GM12875 (cell line): ENCODE measurements at regions not wholly inside any gene's neighbourhood (a gene's known extent, or its start where the extent isn't known, plus 50 kb on each side); places are given as distances from the start of the nearest gene placed in this dataset.

ENCODE experiments used
- H3K4me3 ChIP-seq: one replicate; pipeline ENCODE4 v1.5.1; 2011; ENCODE audit warnings: low read depth, low read length, control low read depth
- TF ChIP-seq, protein P1 (sequence below): IDR thresholded peaks from 2 replicates; pipeline ENCODE4 v1.5.1; 2011; ENCODE audit warnings: low read depth, mild to moderate bottlenecking, control low read depth, inconsistent platforms, low read length, moderate library complexity, borderline replicate concordance; ENCODE audit not compliant: insufficient read depth

DNA sequence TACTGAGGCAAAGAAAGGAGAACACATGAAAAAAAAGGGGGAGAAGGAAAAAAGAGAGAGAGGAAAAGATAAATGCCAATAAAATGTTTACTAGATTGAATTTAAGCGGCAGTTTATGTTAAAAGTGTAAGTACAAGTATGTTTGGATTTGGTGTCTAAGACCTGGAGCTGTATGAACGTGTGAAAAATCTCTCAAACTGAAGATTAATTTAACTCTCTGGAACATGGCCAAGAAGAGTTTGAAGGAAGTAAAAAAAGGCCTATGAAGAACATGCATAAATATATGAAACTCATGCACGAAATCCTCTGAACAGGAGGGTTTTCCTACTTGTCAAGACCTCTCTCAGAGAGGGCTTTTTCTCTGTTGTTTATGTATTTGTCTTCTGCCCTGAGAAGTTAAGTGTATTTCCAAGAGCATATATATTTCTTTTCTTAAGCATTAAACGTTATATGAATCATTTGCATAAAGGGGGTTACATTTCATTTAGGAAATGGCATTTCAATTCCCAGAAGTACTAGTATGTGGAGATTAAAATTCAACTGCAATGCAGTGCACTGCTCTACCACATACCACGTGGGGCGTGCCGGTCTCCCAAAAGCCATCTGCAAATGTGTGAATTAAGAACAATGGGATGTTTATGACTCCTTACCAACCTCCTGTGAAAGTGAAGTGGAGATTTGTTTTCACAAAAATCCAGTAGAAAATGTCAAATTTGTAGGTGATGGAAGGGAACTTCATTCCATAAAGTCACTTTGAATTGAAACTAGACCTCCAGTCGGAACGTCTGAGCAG lies 281.1 kb upstream of the TRIB2 start:
- no peak overlapping the region for H3K4me3 ChIP-seq
- TF ChIP-seq, protein P1, sequence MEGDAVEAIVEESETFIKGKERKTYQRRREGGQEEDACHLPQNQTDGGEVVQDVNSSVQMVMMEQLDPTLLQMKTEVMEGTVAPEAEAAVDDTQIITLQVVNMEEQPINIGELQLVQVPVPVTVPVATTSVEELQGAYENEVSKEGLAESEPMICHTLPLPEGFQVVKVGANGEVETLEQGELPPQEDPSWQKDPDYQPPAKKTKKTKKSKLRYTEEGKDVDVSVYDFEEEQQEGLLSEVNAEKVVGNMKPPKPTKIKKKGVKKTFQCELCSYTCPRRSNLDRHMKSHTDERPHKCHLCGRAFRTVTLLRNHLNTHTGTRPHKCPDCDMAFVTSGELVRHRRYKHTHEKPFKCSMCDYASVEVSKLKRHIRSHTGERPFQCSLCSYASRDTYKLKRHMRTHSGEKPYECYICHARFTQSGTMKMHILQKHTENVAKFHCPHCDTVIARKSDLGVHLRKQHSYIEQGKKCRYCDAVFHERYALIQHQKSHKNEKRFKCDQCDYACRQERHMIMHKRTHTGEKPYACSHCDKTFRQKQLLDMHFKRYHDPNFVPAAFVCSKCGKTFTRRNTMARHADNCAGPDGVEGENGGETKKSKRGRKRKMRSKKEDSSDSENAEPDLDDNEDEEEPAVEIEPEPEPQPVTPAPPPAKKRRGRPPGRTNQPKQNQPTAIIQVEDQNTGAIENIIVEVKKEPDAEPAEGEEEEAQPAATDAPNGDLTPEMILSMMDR = no peak

DNA sequence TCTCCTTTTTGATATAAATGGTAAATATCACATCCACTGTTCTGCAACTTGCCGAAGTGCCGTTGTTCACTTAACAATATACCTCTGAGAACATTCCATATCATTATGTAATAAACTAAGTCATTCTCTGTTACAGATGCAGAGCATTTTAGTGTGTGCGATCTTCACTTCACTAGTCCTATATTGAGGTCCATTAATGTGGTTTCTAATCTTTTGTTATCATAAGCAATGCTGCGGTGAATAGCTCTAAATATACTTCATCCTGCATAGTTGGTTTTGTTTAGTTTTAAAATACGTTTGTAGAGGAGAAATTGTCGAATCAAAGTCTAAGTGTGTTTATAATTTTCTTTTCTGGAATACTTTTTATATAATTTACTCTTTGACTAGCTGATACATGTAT lies 280.3 kb upstream of the TRIB2 start:
- TF ChIP-seq, protein P1 = no peak
- no peak overlapping the region for H3K4me3 ChIP-seq

DNA sequence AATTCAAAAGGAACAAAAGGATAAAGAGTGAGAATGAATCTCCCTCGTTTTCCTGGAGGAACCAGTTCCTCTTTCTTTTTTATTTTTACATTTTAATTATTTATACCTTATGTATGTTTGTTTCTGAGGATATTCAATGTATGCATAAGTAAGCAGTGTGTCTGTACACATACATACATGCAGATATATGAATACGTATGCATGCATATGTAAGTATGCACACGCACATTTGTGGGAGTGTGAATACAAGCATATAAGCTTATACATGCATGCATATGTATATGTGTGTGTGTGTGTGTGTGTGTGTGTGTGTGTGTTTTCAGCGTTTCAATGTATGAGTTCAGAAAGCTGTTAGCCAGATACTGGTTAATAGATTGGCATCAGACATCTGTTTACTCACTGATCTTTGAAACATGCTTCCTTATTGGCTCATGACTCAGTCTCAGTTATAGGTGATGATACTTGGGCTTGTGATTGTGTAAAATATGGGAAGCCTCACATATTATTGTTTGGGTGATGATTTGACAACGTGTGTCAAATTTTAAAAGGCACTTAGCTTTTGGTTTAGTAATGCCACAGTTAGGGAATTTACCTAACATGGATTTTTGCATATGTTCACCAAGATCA lies 279.7 kb upstream of the TRIB2 start:
- TF ChIP-seq, protein P1 = no peak
- no peak overlapping the region for H3K4me3 ChIP-seq

DNA sequence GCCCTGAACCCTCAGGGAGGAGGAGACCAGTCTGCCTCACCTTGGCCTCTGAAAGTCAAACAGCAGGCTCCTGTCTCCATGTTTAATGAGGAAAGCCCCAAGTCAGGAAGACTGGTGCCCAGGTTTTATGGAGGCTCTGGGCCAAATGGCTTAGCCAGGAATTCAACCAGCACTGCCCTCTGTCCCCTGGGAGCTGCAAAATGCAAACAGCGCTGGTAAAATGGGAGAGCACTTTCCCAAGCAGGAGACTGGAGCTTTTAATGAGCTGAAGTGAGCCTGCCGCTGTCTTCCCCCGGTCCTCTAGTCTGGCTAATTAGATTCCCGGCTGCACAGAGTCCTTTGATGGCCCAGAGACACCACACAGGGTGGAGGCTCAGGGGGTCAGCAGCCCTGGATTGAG lies 276.0 kb upstream of the TRIB2 start:
- no peak overlapping the region for H3K4me3 ChIP-seq
- TF ChIP-seq, protein P1 = no peak

DNA sequence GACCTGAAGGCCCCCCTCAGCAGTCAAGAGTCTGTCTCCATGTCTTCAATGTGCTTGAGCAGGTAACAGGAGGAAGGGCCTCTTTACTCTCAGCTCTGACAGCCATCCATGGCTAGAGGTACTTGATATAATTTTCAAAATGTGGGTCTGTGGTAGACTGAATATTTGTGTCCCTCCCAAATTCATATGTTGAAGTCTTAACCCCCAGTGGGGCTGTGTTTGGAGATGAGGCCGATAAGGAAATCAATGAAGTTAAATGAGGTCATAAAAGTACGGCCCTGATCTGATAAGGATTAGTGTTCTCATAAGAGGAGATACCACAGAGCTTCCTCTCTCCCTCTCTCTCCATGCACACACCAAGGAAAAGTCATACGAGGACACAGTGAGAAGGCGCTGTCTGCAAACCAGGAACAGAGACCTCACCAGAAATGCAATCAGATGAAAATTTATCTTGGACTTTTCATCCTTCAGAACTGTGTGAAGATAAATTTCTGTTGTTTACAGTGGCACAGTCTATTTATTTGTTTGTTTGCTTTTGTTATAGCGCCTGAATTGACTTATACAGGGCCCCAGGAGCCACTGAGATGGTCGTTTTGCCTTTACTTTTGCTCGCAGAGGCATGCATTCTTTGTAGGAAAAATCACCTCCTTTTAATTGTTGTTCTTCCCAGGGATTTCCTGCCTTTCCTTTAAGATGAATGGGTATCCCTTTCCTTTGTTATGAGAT lies 274.8 kb upstream of the TRIB2 start:
- no peak overlapping the region for H3K4me3 ChIP-seq

DNA sequence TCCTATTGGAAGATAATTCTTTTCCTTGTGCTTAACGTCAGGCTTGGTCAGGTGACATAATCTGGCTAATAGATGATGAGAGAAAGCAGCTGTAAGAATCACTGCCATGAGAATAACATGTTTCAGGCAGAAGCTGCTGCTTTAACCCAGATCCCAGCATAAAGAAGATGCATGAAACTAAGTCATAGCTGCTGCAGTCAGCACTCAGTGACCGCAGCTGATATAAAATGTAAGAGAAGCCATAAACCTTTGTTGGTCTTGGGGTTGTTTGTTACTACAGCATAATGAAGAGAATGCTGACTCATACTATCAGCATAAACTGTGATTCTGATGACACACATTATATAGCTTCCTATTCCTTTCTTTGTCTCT lies 274.3 kb upstream of the TRIB2 start:
- TF ChIP-seq, protein P1 = no peak
- H3K4me3 ChIP-seq = no peak overlapping the region

More for the DNA sequence above, 274.8 kb upstream of the TRIB2 start:
- TF ChIP-seq, protein P1 = no peak
